AML-193 (cell line): ENCODE measurements at regions not wholly inside any gene's neighbourhood (a gene's known extent, or its start where the extent isn't known, plus 50 kb on each side); places are given as distances from the start of the nearest gene placed in this dataset.

Source experiments
- DNase-seq, 2 experiments: peaks; one replicate each; lab custom pipeline; 2025; lab: John Stamatoyannopoulos, UW

- no peak for DNase-seq
Observed at GRCh38 chr6:47117314-47117713, 75.2 kb upstream of the ADGRF1 start.

GRCh38 chr6:47116606-47117005 is 74.5 kb upstream of the ADGRF1 start:
- no peak for DNase-seq

GRCh38 chr6:47116086-47116485 is 74.0 kb upstream of the ADGRF1 start:
- DNase-seq: no peak

- no peak for DNase-seq
Observed at GRCh38 chr6:47114460-47114859, 72.3 kb upstream of the ADGRF1 start.

- no peak for DNase-seq
Observed at GRCh38 chr6:47112317-47112716, 70.2 kb upstream of the ADGRF1 start.

- DNase-seq: no peak
Observed at GRCh38 chr6:47111685-47112084, 69.6 kb upstream of the ADGRF1 start.

GRCh38 chr6:47109281-47109680 is 67.1 kb upstream of the ADGRF1 start:
- no peak for DNase-seq

- no peak for DNase-seq
Observed at GRCh38 chr6:47106721-47107197, 64.6 kb upstream of the ADGRF1 start.

GRCh38 chr6:47106216-47106615 is 64.1 kb upstream of the ADGRF1 start:
- no peak for DNase-seq

- DNase-seq: no peak
Observed at GRCh38 chr6:47105469-47106178, 63.5 kb upstream of the ADGRF1 start.

- peak in 1 of 2 experiments; percentile 7 for DNase-seq
Observed at GRCh38 chr6:47103931-47104330, 61.8 kb upstream of the ADGRF1 start.

- DNase-seq: no peak
Observed at GRCh38 chr6:47102331-47102730, 60.2 kb upstream of the ADGRF1 start.

- DNase-seq: no peak
Observed at GRCh38 chr6:47098570-47098993, 56.5 kb upstream of the ADGRF1 start.

- peak; percentile 84 to 86 for DNase-seq
Observed at GRCh38 chr6:47097092-47097945, 55.2 kb upstream of the ADGRF1 start.

GRCh38 chr6:47096211-47096895 is 54.2 kb upstream of the ADGRF1 start:
- DNase-seq: no peak

- DNase-seq: no peak
Observed at GRCh38 chr6:47094241-47094925, 52.3 kb upstream of the ADGRF1 start.

- DNase-seq: no peak
Observed at GRCh38 chr6:47093169-47093568, 51.0 kb upstream of the ADGRF1 start.

- DNase-seq: no peak
Observed at GRCh38 chr6:47091886-47092668, 49.9 kb upstream of the ADGRF1 start.
